GM12864 (cell line): ENCODE measurements at regions not wholly inside any gene's neighbourhood (a gene's known extent, or its start where the extent isn't known, plus 50 kb on each side); places are given as distances from the start of the nearest gene placed in this dataset.
"Not testable (repeated sequence)": the region's sequence is repeated elsewhere in the genome, so short reads cannot be mapped to it uniquely, and the experiment has no call there.

Experiments used
- DNase-seq: peaks from one replicate; pipeline ENCODE4 v3.0.0-alpha.2; 2011; ENCODE audit warnings: low read depth
- H3K4me3 ChIP-seq: 2 replicates; pipeline ENCODE4 v1.5.1; 2011; ENCODE audit warnings: mild to moderate bottlenecking, low read depth, low read length, control low read depth
- CTCF ChIP-seq: IDR thresholded peaks from 2 replicates; pipeline ENCODE4 v1.5.1; 2011; ENCODE audit warnings: low read depth, mild to moderate bottlenecking, moderate library complexity, low read length, control low read depth, inconsistent platforms; ENCODE audit errors: missing control alignments

GRCh38 chr1:170407138-170407537, 124.8 kb upstream of the GORAB start:
- no peak for DNase-seq
- H3K4me3 ChIP-seq = no peak overlapping the region
- no peak for TF ChIP-seq CTCF

- H3K4me3 ChIP-seq = no peak overlapping the region
- no peak for TF ChIP-seq CTCF
- DNase-seq = no peak
Measured at GRCh38 chr1:170407581-170407980, 124.4 kb upstream of the GORAB start.

GRCh38 chr1:170410401-170411166, 121.4 kb upstream of the GORAB start:
- DNase-seq = no peak
- TF ChIP-seq CTCF = no peak
- H3K4me3 ChIP-seq = no peak overlapping the region

GRCh38 chr1:170414989-170415709, 116.8 kb upstream of the GORAB start:
- no peak overlapping the region for H3K4me3 ChIP-seq
- no peak for TF ChIP-seq CTCF
- no peak for DNase-seq

GRCh38 chr1:170415710-170416372, 116.1 kb upstream of the GORAB start:
- no peak overlapping the region for H3K4me3 ChIP-seq
- TF ChIP-seq CTCF = no peak
- no peak for DNase-seq

- TF ChIP-seq CTCF = no peak
- H3K4me3 ChIP-seq = no peak overlapping the region
- DNase-seq = no peak
Measured at GRCh38 chr1:170424346-170424745, 107.6 kb upstream of the GORAB start.

- no peak for DNase-seq
- TF ChIP-seq CTCF = no peak
- no peak overlapping the region for H3K4me3 ChIP-seq
Measured at GRCh38 chr1:170426596-170426995, 105.4 kb upstream of the GORAB start.

- DNase-seq = not testable (repeated sequence)
Measured at GRCh38 chr1:170427002-170427401, 105.0 kb upstream of the GORAB start.

More at GRCh38 chr1:170427002-170427401, 105.0 kb upstream of the GORAB start:
- not testable (repeated sequence) for H3K4me3 ChIP-seq
